HG03060 (cell line): ENCODE measurements at regions not wholly inside any gene's neighbourhood (a gene's known extent, or its start where the extent isn't known, plus 50 kb on each side); places are given as distances from the start of the nearest gene placed in this dataset.
"Not testable (repeated sequence)": the region's sequence is repeated elsewhere in the genome, so short reads cannot be mapped to it uniquely, and the experiment has no call there.

Source experiments
- ATAC-seq: cut with Tn5 transposase; IDR thresholded peaks from one replicate; pipeline ENCODE4 v1.9.1; 2021; ENCODE audit warnings: low read depth, moderate number of reproducible peaks; ENCODE audit not compliant: unreplicated experiment

DNA sequence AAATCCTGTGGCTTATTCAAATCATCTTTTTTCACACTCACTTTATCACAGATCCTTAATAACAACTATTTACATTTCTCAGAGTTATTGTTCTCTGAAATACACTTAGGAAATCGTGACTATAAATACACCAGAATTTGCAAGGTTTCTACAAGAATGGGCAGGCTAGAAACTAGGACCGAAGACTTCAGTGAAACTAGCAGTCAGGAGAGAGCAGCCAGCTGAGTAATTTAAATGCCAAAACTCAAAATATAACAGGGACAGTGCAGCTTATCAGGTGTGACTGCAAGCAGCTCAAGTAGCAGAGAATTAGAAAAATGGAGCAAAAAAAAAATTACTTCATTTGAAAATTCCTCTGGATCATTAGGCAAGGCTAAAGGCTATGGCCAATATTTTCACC lies 719.3 kb upstream of the ZNF608 start:
- ATAC-seq, result no peak

DNA sequence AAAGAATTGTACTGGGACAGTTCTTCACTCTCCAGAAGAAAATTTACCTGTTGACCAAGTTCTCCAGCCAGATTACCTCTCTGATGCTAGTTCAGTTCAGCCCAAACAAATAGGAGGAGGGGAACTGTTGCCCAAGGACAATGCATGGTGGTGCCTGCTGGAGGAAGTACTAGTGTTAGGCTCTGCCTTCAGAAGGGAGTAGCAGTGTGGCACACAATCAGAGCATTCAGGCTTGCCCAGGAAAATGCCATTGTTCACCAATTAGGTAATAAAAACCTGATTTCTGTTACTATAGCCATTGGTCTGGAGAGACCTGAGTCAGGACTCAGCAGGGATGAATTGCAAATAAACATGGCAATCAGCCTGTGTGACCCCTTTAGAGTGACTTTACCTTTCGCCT lies 720.8 kb upstream of the ZNF608 start:
- ATAC-seq, result no peak

DNA sequence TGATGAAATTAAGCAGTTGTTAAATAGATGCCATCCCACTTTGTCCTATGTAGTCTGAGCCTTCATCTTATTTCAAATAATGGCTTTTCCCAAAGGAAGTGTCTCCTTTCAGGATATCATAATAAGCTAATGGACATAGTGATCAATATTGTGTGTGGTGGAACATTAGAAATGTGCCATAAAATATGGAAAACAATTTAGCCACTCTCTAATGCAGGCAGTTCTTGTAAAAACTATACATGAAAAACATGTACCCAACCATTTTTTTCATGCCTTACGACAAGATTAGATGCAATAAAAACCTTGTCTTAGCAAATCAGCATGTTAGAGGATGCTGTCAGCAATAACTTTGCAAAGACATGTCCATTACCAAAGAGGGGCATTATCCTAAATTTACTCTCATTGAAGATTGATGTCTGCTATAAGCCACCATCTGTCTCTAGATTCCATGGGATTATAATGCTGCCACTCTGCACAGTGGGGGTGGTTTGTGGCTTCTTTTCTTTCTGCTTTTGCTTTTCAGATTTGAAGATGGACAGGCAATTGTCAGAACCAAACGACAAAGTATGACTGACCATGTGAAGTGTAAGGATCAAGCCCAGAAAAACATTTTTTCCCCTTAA lies 724.0 kb upstream of the ZNF608 start:
- ATAC-seq, result no peak

DNA sequence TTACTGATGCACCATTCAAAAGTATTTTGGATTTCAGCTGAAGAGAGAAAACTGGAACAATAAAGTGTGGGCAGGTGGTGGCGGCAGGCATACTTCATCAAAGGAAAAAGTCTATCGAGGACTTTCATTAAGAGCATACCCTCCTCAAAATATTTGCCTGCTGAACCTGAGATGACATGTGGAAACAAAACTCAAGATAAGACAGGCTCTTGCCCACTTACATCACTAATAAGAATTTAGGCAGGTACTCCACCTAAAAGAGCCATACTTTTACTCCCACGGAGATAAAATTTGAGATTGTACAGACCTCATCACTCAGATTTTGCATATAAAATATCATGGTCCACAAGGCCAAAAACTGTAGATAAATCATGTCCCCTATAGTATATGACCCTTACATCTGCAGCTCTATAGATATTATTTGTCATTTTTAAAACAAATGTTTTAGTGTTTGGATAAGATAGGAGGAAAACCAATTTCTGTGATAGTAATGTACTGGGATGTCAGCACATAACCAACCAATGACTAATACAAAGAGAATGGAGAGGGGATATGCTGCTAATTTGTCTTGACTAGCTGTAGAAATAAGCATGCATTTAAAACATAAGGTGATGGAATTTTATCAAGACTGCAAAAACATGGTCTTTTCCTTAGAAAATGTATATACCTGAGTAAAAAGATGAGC lies 730.6 kb upstream of the ZNF608 start:
- no peak for ATAC-seq

DNA sequence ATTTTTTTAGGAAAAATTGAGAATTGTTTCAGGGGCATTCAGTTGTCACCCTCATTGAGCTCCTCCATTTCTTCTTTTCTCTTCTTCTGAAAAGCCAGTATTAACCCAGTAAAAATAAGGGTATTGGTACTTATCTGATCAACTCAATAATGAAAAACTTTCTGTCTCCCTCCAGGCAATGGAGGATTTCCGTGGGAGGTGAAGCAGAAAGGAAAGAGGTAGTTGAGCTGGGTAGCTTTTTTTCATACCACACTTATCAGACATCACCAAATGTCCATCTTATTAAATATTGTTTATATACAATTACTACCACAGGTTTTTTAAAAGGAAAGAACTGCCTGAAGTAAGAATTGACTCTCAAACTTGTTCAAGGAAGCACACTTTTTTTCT lies 731.1 kb upstream of the ZNF608 start:
- ATAC-seq, result no peak

DNA sequence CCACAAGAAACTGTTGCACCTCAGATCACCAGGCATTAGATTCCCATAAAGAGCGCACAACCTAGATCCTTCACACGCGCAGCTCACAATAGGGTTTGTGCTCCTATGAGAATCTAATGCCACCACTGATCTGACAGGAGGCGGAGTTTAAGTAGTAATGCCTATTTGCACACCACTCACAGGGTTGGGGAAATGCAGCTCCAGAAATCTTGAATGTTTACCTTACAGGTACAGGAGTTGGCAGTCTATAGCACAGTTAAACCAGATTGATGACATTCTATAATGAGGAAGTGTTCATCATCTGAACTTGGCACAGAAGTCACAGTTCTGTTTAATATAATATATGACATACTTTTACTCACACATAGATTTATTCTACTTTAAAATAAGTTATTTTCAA lies 732.2 kb upstream of the ZNF608 start:
- ATAC-seq, result no peak

DNA sequence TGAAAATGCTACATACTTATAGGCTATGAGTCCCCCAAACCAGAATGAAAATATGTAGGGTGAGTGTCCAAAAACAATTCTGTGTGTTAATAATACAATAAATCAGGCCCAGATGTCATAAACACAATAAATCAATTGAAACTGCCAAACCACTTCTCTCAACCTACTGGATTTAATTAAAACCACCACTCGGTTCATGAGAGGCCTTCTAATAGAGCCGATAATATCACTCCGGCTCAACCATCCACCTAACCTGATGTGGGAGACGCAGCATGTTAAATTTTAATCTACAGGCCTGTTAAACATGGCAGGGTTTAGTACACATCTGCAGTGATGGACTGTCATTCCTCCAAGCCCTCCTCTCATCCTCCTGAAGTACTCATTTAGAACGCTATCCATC lies 734.5 kb upstream of the ZNF608 start:
- no peak for ATAC-seq

DNA sequence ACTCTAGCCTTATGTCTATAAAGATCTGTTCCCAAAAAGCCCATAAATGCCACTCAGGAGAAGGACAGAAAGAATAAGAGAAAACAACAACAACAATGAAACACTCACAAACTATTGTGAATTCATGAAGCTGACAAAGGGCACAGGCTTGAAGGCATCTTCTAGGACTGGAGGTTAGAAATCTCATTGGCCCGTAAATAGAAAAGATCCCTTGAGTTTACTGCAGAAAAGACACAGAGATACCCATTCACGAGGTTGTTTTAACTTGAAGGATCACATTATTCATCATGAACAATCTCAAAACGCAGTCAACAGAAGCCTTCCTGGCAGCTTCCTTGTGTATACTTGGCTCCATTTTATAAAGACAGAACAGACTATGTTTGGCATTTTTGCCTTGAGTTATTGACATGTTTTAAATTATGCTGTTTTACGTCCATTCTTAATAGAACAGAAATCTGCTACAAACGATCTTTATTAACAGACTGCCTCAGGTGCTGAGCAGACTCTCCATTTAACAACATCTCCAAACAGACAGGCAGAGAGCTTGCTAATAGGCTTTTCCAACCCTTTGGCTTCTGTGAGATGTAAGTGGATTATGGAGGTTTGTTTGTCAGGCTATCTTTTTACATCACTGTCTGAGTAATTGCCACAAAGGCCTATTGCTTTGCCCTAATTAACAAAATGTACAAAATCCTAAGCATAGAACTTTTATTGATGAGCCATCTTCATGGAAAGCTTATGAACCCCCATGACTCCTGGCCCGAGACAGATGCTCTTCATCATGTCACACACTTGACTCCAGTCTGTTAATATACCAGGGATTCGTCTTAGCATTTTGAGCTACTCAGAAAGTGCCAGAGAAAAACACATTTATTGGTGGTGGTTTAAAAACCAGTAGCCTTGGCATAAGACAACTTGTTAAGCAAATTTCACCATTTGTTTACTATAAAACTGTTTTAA lies 735.3 kb upstream of the ZNF608 start:
- ATAC-seq, result no peak

DNA sequence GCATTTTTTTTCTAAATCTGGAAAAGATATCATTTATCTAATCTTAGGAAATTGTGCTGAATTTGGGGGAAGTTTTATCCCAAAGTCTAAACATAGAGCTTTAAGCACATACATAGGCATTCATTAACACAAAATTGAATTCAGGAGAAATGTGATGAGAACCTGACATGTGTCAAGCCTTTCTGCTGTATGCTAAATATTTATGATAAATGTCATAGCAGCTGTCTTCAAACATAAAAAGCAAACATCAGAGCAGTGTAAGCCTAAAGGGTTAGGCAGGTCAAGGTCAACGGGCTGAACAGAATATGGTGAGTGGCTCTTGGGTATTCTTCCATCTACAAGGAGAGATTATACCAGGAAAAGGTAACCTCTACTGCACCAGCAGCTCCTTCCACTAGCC lies 737.2 kb upstream of the ZNF608 start:
- ATAC-seq, result no peak

DNA sequence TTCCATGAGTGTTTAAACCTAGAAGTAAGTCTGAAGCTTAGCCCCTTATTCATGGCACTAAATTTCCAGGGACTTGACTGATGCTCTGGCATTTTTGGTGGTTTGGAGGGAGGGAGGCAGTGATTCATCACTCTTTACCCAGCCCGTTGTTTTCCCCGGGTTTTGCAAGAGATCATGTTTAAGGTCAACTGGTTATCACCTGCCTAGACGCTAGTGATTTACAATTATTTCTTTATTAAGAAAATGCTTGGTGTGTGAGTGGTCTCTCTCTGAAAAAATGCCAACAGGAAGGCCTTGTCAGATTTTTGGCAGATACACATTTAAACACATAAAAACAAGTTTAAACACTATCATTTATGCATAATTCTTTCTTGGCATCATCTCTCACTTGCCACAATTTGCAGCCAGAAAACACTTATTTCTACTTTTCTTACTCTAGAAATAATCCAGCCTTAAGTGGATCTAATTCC lies 737.9 kb upstream of the ZNF608 start:
- ATAC-seq, result no peak

DNA sequence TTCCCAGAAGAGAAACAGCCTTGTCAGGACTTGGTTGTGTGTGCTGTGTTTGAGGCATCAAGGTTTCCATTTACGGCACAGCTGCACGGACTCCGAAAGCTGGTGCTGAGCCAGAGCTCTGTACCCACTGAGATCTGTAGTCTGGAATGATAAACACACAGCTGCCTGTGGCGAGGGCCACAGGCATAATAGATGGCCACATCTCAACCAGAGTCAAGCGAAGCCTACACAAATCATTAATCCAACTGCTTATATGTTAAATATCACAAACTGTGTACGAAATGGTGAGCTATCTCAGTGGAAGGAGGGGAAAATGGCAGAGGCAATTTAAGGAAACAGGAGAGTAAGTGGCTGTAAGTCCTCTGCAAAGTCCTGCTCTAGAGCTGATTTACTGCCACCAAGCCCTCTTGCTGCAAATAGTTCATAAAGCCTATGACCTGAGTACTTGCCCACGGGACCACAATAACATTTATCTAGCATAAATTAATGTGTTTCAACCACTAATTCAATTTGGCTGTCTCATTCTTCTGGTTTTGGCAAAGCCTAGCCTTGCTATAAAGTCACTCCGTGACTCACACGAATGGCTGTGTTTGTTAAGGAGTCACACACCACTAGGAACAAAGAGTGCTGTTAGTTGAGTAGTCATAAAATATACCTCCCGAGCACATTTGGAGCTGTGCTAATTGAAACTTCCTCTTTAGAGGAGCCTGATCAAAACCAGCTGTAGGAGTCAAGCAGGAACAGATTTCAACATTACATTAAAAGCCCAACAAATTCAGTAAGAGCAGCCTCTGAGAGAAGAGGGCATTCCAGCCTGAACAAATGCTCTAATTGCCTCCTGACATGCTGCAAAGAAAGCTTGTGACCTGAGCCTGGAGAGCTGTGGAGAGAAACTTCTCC lies 738.6 kb upstream of the ZNF608 start:
- no peak for ATAC-seq

DNA sequence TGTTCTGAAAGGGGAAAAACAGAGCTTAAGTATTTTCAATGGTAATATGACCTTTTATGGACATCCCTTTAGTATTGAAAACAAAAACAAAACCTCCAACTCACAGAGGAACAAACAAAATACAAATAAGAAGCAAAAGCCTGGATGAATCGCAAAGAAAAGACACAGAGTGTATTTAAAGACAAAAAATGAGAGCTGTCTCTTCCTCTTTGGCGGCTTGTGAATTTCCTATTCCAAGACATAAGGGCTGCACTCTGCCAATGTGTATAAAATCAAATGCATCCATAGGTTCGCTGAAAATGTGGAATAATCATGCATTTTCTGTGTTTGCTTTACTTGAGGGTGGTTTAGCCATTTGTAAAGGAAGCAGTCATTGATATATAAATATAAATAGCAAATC lies 739.3 kb upstream of the ZNF608 start:
- ATAC-seq, result no peak

DNA sequence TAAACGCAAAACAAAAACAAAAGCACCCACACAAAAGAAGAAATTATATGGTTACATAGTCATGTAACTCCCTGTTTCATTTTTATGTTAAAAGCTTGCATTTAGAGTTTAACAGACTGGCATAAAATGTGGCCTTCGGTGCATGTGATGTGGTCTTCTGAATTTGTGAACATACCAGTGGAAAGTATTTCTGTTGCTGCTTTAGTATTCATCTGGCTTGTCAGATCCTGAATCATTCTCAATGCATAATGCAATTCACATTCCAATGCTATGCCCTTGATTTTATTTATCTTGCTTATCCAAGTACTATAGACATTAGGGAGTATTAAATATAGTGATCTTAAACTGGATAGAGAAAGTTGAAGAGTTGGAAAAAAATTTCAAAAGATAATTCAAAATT lies 740.2 kb upstream of the ZNF608 start:
- ATAC-seq, result no peak

DNA sequence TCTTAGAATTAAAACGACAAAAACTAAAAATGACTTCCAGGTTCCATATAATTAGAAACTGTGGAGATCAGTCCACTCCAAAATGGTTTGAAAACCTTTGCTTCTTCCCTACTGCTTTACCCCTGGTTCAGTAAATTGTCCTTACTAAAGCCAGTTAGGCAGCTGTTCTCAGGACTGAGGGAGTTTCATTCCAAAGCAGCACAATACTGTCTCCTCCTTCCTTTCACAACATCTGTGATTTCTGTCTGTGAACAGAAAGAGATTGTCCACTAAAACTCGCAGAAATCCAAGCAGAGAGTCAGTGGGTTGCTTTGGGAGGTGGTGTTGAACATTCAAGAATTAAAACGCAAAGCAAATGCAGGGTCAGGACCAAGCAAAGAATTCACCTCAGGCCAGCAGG lies 740.8 kb upstream of the ZNF608 start:
- no peak for ATAC-seq

DNA sequence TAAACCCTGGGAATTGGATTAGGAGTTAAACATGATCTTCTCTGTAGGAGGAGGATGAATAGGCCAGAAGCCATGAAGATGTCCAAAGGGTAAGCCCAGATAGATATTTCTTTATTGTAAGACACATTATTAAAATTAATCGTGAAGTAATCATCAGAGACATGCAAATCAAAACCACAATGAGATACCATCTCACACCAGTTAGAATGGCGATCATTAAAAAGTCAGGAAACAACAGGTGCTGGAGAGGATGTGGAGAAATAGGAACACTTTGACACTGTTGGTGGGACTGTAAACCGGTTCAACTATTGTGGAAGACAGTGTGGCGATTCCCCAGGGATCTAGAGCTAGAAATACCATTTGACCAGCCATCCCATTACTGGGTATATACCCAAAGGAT lies 741.2 kb upstream of the ZNF608 start:
- ATAC-seq, result not testable (repeated sequence)

DNA sequence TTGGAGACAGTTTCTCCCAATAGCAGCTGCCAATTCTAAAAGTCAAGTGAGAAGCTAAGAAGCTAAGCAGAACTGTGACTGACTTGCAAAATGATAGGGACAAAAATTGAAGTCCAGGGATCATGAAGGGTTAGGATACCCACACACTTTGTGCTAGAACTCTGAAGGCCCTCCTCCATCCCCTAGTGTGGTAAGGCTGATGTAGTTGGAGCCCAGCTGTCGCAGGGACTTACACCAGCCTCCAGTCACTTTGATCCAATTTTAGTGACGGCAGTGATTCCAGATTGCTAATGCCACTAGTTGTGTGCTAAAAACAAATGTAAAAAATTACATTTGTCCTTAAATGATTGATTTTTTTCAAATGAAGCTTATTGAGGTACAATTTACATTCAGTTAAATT lies 742.7 kb upstream of the ZNF608 start:
- ATAC-seq, result no peak

DNA sequence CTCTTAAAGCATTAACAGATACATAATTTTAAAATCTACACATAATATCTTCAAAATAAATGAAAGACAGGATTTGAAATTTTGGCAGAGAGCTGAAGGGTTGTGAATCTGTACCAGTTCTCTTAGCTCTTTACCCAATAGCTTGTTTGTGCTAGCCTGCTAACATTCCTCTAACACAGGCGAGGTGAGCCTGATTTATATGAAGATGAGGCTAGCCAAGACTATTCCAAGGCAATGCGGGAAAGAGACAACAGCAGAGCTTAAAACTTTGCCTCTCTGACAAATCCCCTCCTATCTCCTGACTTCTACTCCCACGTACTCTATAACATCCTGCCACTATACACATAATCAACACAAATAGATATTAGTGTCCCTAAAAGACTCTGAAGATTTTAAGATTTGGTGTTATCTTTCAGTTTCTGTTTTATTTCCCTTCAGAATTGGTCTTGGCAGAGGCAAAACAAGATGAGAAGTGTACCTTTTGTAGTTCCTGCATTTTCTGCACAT lies 745.6 kb upstream of the ZNF608 start:
- ATAC-seq, result no peak

DNA sequence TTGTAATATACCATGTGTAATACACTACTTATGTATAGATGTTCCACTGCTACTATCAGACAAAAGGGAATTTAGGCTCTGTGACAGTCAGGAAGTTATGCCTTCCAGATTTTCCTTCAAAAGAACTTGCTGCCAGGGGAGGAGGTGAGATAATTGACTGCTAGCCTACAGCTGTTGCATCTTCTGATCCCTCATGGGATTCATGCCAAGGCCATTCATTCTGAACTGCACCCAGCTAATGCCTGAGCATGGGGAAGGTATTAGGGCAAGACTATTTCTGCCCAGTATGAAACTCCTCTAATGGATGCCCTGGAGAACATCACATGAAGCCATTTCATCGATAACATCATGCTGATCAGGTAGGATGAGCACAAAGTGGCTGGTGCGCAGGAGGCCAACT lies 746.5 kb upstream of the ZNF608 start:
- no peak for ATAC-seq

DNA sequence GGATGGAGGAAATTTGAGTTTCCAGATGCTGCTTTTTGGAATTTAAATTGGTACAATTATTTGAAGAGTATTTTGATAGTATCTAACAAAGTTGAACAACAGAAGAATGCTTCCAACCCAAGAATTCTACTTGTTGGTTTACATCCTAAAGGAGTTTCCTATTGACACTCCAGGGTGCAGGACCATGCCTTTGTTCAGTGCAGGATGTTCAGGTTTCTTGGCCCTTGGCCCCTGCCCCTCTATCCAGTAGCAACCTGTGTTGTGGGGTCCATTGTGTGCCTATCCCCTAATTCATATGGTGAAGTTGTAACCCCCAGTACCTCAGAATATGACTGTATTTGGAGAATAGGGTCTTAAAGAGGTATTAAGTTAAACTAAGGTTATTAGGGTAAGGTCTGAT lies 750.0 kb upstream of the ZNF608 start:
- ATAC-seq, result no peak

DNA sequence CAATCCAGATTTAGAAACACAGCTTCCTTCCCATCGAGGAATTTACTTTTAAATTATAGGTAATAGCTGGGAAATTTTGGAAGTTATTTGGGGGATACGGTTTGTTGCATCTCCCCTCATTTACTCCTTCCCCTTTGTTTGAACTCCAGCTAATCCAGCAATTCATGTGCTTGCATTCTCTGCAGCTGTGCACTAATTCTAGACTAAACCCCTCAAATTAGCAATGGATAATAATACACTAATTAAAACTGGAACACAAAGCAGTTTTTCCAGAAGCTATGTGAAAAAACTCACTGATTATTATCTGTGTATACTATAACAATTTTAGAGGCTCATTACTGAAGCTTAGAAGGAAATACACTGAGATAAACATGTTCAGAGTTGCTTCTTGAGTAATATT lies 751.2 kb upstream of the ZNF608 start:
- ATAC-seq, result no peak
